ENCODE measurements at regions not wholly inside any gene's neighbourhood (a gene's known extent, or its start where the extent isn't known, plus 50 kb on each side); places are given as distances from the start of the nearest gene placed in this dataset.

GRCh38 chr1:191142748-191143147 is 665.1 kb upstream of the BRINP3 start:
- TF ChIP-seq CTCF (IDR thresholded peaks at IDR 0.05) = no peak
- no peak for TF ChIP-seq EP300 (IDR thresholded peaks at IDR 0.05)
- TF ChIP-seq POLR2A (IDR thresholded peaks at IDR 0.05) = no peak
- TF ChIP-seq POLR2AphosphoS5 (IDR thresholded peaks at IDR 0.05) = no peak
